T-helper 22 cell (primary cell): ENCODE measurements at regions not wholly inside any gene's neighbourhood (a gene's known extent, or its start where the extent isn't known, plus 50 kb on each side); places are given as distances from the start of the nearest gene placed in this dataset.
A peak's percentile ranks its signal among the peaks of the same experiment; 100 is the strongest.
"Not testable (repeated sequence)": the region's sequence is repeated elsewhere in the genome, so short reads cannot be mapped to it uniquely, and the experiment has no call there.

ENCODE experiments used
- DNase-seq: peaks from one replicate; pipeline ENCODE4 v3.0.0-alpha.2; 2020; ENCODE audit warnings: low read depth

DNA sequence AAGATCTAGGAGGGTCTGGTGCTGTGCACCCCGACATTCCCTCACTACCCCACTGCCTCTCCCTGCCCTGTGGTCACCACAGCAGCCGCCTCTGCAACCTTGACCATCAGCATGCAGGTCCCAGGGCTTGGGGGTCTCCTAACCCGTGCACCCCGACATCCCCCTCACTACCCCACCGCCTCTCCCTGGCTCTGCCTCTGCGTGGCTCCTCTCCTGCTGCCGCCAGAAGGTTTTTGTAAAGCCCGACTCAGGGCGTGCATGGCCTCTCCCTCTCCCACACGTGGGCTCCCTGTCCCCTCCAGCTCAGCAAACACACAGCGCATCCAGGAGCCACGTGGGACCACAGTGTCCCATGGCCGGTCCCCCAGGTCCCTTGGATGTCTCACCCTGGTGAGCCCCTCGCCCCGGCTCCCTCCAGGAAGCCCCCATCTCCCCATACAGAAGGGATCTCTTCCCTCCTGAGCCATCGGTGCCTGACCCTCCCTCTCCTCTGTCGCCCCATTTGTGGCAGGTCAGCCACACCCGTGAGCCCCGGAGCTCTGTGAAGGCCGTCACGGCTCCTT is 112.5 kb upstream of the LPCAT1 start:
- not testable (repeated sequence) for DNase-seq

GRCh38 chr5:1635477-1635876 is 111.7 kb upstream of the LPCAT1 start:
- DNase-seq = not testable (repeated sequence)

DNA sequence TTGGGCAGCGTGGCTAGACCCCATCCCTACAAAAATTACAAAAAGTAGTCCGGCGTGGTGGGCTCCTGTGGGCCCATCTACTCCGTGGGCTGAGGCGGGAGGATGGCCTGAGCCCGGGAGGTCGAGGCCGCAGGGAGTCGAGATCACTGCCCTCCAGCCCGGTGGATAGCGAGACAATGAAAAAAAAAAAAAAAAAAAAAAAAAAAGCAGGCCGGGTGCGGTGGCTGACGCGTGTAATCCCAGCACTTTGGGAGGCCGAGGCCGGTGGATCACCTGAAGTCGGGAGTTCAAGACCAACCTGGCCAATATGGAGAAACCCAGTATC is 110.5 kb upstream of the LPCAT1 start:
- DNase-seq = no peak

DNA sequence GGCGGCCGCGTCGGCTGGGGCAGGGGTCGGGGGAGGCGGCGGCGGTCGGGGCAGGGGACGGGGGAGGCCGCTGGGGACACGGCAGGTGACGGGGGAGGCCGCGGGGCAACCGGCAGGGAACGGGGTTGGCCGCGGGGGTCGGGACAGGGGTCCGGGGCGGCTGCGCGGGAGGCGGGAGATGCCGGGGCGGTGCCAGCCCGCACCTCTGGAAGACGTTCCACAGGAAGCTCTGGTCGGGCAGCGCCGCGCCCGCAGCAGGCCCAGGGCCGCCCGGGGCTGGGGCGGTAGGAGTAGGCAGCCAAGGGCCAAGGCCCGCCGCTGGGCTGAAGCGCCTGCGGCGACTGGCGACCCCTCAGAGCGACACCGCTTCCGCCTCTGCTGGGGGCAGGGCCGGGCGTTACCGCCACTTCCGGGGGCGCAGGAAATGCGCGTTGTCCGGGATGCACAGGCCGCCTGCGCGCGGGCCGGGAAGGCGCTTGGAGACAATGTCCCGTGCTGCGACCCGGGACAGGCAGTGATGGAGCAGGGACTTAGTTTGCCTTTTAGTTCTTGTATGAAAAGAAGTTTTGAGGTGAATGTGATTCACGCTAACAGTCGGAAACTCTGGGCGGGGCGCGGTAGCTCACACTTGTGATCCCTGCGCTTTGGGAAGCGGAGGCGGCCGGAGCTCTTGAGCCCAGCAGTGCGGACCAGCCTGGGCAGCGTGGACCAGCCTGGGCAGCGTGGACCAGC is 110.0 kb upstream of the LPCAT1 start:
- DNase-seq = peak; percentile 28

- DNase-seq = not testable (repeated sequence)
Measured at GRCh38 chr5:1631004-1631403, 107.2 kb upstream of the LPCAT1 start.

DNA sequence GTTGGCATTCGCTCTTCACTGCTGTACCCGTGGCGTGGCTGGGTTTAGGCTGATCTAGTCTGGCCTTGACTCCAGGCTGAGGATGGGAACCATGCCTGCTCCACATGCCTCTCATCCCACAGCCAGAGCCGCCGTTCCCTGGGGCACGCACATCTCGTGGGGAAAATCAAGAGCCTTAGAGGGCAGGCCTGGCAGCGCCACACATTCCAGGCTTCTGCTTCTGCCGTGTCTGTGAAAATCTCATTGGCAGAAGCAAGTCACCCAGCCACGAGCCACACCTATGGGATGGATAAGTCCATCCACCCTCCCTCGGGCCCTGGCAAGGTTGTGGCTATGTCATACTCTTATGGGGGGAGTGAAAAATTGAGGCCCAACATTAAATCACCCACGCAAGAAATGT is 102.6 kb upstream of the LPCAT1 start:
- not testable (repeated sequence) for DNase-seq

DNA sequence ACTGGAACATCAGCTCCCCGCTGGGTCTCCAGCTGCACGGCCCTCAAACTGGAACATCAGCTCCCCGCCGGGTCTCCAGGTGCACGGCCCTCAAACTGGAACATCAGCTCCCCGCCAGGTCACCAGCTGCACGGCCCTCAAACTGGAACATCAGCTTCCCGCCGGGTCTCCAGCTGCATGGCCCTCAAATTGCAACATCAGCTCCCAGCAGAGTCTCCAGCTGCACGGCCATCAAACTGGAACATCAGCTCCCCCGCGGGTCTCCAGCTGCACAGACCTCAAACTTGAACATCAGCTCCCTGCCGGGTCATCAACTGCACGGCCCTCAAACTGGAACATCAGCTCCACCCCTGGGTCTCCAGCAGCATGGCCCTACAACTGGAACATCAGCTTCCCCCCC is 95.8 kb upstream of the LPCAT1 start:
- not testable (repeated sequence) for DNase-seq

GRCh38 chr5:1618296-1618865 is 94.6 kb upstream of the LPCAT1 start:
- DNase-seq = not testable (repeated sequence)

- DNase-seq = not testable (repeated sequence)
Measured at GRCh38 chr5:1617236-1617755, 93.5 kb upstream of the LPCAT1 start.

DNA sequence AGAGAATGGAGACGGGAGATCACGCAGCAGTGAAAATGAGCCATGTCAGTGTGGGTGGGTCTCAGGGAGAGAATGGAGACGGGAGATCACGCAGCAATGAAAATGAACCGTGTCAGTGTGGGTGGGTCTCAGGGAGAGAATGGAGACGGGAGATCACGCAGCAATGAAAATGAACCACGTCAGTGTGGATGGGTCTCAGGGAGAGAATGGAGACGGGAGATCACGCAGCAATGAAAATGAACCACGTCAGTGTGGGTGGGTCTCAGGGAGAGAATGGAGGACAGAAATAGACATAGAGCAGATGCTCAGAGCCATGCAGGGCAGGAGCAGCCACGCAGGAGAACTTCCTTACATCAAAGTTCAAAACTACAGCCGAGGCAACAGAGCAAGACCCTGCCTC is 89.8 kb upstream of the LPCAT1 start:
- not testable (repeated sequence) for DNase-seq

DNA sequence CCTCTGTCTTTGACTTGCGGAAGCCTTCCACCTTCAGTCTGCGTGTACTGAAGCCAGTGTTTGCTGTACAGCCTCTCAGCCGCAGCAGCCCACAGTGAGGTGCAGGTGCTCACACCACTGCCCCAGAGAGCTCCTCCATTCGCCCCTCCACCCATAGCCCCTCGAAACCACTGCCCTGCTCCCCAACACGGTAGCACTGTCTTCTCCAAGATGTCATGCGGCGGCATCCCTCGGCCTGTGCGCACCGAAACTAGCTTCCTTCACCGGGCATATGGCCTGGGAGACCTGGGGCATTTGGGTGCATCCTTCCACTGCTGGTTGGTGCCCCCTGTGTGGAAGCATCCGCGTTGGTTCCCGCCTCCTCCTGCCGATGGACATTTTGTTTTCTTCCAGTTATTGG is 86.8 kb upstream of the LPCAT1 start:
- DNase-seq = not testable (repeated sequence)

- not testable (repeated sequence) for DNase-seq
Measured at GRCh38 chr5:1609111-1609510, 85.4 kb upstream of the LPCAT1 start.

GRCh38 chr5:1608336-1608735 is 84.6 kb upstream of the LPCAT1 start:
- not testable (repeated sequence) for DNase-seq

- DNase-seq = not testable (repeated sequence)
Measured at GRCh38 chr5:1606951-1607350, 83.2 kb upstream of the LPCAT1 start.

GRCh38 chr5:1603916-1604315 is 80.2 kb upstream of the LPCAT1 start:
- not testable (repeated sequence) for DNase-seq

- DNase-seq = not testable (repeated sequence)
Measured at GRCh38 chr5:1601565-1601964, 77.8 kb upstream of the LPCAT1 start.

DNA sequence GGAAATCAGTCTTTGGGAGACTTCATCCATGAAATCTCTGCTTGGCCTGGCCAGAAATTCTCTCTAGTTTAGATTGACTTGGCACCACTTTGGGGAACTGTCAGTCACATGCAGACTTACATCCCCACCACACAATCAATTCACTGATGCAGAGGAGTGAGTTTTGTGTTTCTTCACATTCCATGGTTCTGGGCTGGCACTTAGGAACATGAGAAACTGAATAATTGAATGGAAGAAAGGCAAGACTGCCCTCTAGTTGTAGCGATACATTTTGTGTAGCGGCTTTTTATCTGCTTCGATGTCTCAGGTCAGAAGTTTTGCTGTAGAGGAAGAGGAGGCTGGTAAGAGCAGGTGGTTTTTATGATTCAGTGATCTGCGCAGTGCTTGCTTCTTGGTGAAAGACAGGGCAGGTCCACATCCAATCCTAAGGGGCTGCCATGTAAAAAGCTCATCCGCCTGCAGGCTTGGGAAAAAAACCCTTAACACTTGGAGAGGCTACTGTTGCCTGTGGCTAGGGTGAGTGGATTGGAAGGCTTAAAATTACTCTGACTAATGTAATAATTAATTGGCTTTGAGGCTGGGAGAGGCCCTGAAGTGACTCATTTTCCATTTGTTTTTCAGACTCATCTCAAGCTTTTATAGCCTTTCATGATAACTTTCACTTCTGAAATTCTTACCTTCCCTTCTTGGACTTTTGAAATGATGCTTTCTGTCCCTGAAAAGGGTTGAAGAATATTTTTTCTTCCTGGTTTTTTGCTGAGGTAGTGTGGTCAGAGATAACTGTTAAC is 75.4 kb upstream of the LPCAT1 start:
- DNase-seq = not testable (repeated sequence)

DNA sequence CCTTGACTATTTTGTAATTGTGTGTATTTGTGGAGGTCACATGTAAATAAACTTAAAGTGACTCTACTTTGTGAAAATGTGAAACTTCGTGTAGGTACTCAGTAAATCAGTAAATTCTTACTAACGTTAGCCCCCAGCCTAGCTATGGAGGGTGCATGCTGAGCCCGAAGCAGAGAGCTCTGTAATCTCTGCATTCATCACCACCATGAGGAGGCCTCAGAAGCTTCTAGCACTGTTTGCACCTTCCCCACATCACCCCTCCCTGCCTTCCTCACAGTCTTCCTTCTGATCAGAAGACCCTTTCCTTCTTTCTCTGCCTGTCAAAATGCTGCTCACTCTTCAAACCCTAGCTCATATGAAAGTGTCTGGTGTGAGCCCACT is 73.3 kb upstream of the LPCAT1 start:
- DNase-seq = not testable (repeated sequence)

- DNase-seq = not testable (repeated sequence)
Measured at GRCh38 chr5:1596462-1597092, 72.8 kb upstream of the LPCAT1 start.

DNA sequence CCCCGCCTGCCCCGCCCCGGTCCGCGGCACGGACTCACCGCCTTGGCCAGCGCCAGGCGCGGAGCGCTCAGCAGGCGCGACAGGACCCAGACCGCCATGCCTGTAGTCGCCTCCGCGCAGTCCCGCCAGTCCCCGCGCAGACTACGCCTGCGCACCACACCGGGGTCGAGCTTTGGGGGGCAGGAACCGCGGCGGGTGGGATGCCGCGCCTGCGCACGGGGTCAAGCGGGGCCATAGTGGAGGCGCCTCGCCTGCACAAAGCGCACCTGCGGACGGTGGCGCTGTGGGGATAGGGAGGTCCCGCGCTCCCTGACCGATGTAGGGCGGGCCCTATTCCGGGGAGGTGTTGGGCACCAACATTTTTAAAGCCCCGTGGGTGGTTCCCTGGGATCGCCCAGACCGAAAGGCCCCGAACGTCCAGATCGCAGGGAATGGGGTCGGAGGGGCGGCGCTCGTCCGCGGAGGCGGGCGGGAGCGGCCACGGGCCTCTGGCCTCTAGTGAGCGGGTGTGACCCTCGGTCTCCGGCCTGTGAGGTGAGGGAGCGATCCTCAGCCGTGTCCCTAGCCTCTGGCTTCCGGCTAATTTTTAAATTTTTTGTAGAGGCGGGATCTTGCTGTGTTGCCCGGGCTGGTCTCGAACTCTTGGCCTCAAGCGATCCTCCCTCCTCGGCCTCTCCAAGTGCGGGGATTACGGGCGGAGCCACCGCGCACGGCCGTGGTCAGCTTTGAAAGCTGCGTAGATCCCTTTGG is 70.8 kb upstream of the LPCAT1 start:
- peak; percentile 16 for DNase-seq

DNA sequence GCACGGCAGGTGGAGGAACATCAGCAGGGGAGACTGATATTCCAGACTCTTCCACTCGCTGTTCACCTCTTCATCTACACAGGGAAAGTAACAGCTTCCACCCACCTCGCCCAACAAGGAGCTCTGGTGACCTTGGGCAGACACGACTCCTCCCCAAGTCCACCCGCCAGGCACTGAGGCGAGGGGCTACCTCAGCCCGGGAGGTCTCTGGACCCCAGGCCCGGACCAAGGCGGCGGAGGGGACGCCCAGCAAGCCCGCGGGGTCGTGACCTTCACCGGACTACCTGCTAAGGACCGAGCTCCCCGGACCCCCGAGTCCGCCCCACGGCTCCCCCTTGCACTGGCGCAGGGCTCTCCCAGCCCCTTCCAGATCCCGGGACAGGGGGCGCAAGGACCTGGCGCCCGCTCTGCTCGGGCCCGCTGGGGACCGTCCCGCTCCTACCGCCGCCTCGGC is 70.2 kb upstream of the LPCAT1 start:
- no peak for DNase-seq
